Neural crest cell (in vitro differentiated cells): ENCODE measurements at regions not wholly inside any gene's neighbourhood (a gene's known extent, or its start where the extent isn't known, plus 50 kb on each side); places are given as distances from the start of the nearest gene placed in this dataset.

Experiments
- DNase-seq: peaks from one replicate; pipeline ENCODE4 v3.0.0; 2021; ENCODE audit warnings: low read depth, mixed read lengths, low spot score
- H3K27ac Mint-ChIP-seq: one replicate; pipeline ENCODE4 v1.8.0; 2021; ENCODE audit warnings: mild to moderate bottlenecking, mixed read lengths; ENCODE audit not compliant: unreplicated experiment
- H3K27me3 Mint-ChIP-seq: 2 replicates; pipeline ENCODE4 v1.8.0; 2021; ENCODE audit warnings: low read depth, mild to moderate bottlenecking, mixed read lengths
- H3K36me3 Mint-ChIP-seq: 2 replicates; pipeline ENCODE4 v1.8.0; 2021; ENCODE audit warnings: low read depth, mild to moderate bottlenecking, mixed read lengths
- H3K4me1 Mint-ChIP-seq: 2 replicates; pipeline ENCODE4 v1.8.0; 2021; ENCODE audit warnings: mixed read lengths
- H3K4me3 Mint-ChIP-seq: one replicate; pipeline ENCODE4 v1.8.0; 2021; ENCODE audit warnings: mild to moderate bottlenecking, mixed read lengths
- H3K9me3 Mint-ChIP-seq: 2 replicates; pipeline ENCODE4 v1.8.0; 2021; ENCODE audit warnings: mixed read lengths
- CTCF ChIP-seq: fragments of 200-600 bp; sonication (generic); conservative IDR thresholded peaks from 2 replicates; pipeline ENCODE4 v1.5.0; 2021; ENCODE audit warnings: antibody characterized with exemption, mild to moderate bottlenecking

DNA sequence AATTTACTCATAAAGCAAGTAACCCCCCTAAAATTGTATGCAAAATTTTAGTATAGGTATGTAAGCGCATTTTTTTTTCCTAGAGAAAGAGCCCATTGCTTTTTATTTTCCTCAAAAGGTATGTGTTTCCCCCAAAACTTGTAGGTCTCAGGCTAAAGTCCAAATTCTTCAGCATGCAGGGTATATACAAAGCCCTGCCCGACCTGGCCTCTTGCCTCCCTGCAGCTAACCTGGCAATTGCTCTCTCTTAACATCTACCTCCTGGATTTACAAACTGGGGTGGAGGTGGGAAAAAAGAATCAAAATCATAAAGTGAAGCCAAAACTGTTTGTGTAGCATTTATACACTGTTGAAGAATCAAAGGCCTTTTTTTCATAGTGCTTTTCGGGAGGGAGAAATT lies 107.8 kb downstream of the KCNRG start:
- no peak for DNase-seq

DNA sequence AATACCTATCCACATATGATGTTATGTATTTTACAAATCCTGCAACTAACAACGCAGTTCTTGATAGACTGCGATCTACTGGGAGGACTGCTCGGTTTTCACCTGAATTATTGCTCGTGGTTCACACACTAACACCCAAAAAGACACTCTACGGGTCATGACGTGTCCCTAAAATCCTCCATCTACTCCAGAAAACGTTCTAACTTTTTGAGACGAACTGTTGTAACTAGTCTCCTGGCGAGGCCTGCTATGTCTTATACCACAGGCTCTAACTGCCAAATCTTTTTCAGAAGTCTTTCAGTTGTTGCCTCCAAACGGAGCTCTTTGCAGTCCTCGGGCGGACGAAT lies 108.2 kb downstream of the KCNRG start:
- H3K4me3 Mint-ChIP-seq, result peak overlapping the region; percentile 93
- H3K4me1 Mint-ChIP-seq, result peaks cover 42% of the 10 kb centered on the region
- peaks cover 57% of the 10 kb centered on the region for H3K27me3 Mint-ChIP-seq
- DNase-seq, result no peak
- no peaks in the 10 kb centered on the region for H3K9me3 Mint-ChIP-seq
- H3K36me3 Mint-ChIP-seq, result no peaks in the 10 kb centered on the region
- TF ChIP-seq CTCF, result no peak
- H3K27ac Mint-ChIP-seq, result peak overlapping the region; percentile 17

More for the DNA sequence above, 107.8 kb downstream of the KCNRG start:
- H3K4me1 Mint-ChIP-seq, result peaks cover 37% of the 10 kb centered on the region
- no peaks in the 10 kb centered on the region for H3K36me3 Mint-ChIP-seq
- H3K4me3 Mint-ChIP-seq, result peak overlapping the region; percentile 93
- H3K27me3 Mint-ChIP-seq, result peaks cover 52% of the 10 kb centered on the region
- H3K9me3 Mint-ChIP-seq, result no peaks in the 10 kb centered on the region
- H3K27ac Mint-ChIP-seq, result no peak overlapping the region
- no peak for TF ChIP-seq CTCF

GRCh38 chr13:50123862-50124535 lies 108.8 kb downstream of the KCNRG start:
- H3K27me3 Mint-ChIP-seq, result peaks cover 62% of the 10 kb centered on the region
- peak overlapping the region; percentile 93 for H3K4me3 Mint-ChIP-seq

GRCh38 chr13:50124536-50125303 lies 109.5 kb downstream of the KCNRG start:
- no peak for TF ChIP-seq CTCF
- Mint-ChIP-seq H3K27ac (no peak overlapping the region), H3K36me3 (peaks cover 3% of the 10 kb centered on the region), H3K9me3 (no peaks in the 10 kb centered on the region), H3K4me3 (peak overlapping the region; percentile 92), H3K27me3 (peaks cover 69% of the 10 kb centered on the region), H3K4me1 (peaks cover 51% of the 10 kb centered on the region)
- peak; percentile 72 for DNase-seq

More at GRCh38 chr13:50123862-50124535, 108.8 kb downstream of the KCNRG start:
- H3K9me3 Mint-ChIP-seq, result no peaks in the 10 kb centered on the region
- H3K36me3 Mint-ChIP-seq, result peaks cover under 1% of the 10 kb centered on the region
- peaks cover 44% of the 10 kb centered on the region for H3K4me1 Mint-ChIP-seq
- peak; percentile 11 for TF ChIP-seq CTCF
- DNase-seq, result no peak
- peak overlapping the region; percentile 17 for H3K27ac Mint-ChIP-seq

GRCh38 chr13:50125304-50125553 lies 110.0 kb downstream of the KCNRG start:
- peaks cover 74% of the 10 kb centered on the region for H3K27me3 Mint-ChIP-seq
- H3K4me3 Mint-ChIP-seq, result peak overlapping the region; percentile 92
- peaks cover 56% of the 10 kb centered on the region for H3K4me1 Mint-ChIP-seq
- DNase-seq, result no peak
- H3K9me3 Mint-ChIP-seq, result no peaks in the 10 kb centered on the region
- peaks cover 3% of the 10 kb centered on the region for H3K36me3 Mint-ChIP-seq
- no peak for TF ChIP-seq CTCF
- no peak overlapping the region for H3K27ac Mint-ChIP-seq
